ENCODE measurements at regions not wholly inside any gene's neighbourhood (a gene's known extent, or its start where the extent isn't known, plus 50 kb on each side); places are given as distances from the start of the nearest gene placed in this dataset.

DNA sequence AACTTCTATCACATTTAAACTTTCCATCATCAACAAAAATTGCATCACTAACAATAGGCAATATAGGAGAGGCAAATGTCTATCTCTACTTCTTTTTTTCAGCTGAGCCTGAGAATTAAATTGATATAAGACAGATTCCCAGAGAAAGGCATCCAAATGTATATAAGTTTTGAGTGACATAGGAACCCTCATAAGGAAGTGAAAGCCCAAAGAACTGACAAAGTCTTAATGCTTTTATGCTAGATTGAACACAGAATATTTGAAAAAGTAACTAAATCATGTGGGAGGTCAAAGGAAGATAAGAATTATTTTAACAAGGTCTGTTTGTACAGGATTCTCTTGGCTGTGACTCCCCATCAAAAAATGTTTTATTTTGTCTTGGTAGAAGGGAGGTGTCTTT lies 714.9 kb downstream of the GRXCR1 start:
- TF ChIP-seq, protein P1, sequence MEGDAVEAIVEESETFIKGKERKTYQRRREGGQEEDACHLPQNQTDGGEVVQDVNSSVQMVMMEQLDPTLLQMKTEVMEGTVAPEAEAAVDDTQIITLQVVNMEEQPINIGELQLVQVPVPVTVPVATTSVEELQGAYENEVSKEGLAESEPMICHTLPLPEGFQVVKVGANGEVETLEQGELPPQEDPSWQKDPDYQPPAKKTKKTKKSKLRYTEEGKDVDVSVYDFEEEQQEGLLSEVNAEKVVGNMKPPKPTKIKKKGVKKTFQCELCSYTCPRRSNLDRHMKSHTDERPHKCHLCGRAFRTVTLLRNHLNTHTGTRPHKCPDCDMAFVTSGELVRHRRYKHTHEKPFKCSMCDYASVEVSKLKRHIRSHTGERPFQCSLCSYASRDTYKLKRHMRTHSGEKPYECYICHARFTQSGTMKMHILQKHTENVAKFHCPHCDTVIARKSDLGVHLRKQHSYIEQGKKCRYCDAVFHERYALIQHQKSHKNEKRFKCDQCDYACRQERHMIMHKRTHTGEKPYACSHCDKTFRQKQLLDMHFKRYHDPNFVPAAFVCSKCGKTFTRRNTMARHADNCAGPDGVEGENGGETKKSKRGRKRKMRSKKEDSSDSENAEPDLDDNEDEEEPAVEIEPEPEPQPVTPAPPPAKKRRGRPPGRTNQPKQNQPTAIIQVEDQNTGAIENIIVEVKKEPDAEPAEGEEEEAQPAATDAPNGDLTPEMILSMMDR (conservative IDR thresholded peaks at IDR 0.05; ENCODE audit: low read depth, low read length), result no peak
- TF ChIP-seq EZH2 (IDR thresholded peaks at IDR 0.05; ENCODE audit: borderline replicate concordance, low read depth, low read length, poor library complexity, severe bottlenecking), result no peak
